OCI-LY3 (cell line): ENCODE measurements at regions not wholly inside any gene's neighbourhood (a gene's known extent, or its start where the extent isn't known, plus 50 kb on each side); places are given as distances from the start of the nearest gene placed in this dataset.

Experiments used
- EZH2phosphoT487 ChIP-seq: fragments of 200-600 bp; shearing (Covaris generic); IDR thresholded peaks from 2 replicates; pipeline ENCODE4 v1.6.1; 2018; ENCODE audit warnings: antibody characterized with exemption, mixed run types, low read depth
- TF ChIP-seq, protein P1 (sequence below): fragments of 200-600, 300-600 bp; sonication (generic); IDR thresholded peaks from 2 replicates; pipeline ENCODE4 v1.5.1; 2014; ENCODE audit warnings: antibody characterized with exemption, low read length, low read depth

DNA sequence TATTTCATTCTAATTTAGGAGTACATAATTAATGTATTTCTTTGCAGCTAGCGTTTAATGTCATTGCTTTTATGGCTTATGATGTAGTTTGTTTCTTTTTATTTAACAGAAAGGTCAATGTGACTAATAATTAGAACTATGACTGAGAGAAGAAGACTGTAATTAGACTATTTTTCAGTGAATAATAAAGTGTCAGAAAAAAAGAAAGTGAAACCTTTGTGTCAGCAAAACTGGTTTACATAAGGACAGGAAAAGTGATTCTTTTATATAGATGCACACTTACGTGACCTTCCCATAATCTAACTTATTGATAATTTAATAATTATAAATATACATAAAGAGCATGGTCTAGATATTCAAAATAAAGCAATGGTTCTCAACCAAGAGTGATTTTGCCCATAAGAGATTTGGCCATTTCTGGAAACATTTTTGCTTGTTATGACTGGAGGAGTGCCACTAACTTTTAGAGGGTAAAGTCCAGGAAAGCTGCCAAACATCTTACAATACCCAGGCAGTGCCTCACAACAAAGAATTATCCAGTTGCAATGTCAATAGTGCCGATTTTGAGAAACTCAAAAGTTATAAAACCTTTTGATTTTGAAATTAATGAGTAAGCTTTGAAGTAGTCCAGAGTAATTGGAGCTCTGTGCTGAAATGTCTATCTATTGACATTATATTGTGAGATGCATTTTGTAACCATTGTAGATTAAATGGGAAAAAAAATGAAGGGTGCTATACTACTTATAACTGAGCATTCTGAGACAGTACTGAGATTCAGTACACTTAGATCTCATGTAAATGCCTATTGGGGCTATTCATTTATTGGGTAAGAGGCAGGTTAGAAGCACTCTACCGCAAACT, 227.1 kb downstream of the C12orf50 start:
- TF ChIP-seq, protein P1, sequence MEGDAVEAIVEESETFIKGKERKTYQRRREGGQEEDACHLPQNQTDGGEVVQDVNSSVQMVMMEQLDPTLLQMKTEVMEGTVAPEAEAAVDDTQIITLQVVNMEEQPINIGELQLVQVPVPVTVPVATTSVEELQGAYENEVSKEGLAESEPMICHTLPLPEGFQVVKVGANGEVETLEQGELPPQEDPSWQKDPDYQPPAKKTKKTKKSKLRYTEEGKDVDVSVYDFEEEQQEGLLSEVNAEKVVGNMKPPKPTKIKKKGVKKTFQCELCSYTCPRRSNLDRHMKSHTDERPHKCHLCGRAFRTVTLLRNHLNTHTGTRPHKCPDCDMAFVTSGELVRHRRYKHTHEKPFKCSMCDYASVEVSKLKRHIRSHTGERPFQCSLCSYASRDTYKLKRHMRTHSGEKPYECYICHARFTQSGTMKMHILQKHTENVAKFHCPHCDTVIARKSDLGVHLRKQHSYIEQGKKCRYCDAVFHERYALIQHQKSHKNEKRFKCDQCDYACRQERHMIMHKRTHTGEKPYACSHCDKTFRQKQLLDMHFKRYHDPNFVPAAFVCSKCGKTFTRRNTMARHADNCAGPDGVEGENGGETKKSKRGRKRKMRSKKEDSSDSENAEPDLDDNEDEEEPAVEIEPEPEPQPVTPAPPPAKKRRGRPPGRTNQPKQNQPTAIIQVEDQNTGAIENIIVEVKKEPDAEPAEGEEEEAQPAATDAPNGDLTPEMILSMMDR: no peak
- TF ChIP-seq EZH2phosphoT487: no peak
